ENCODE measurements at regions not wholly inside any gene's neighbourhood (a gene's known extent, or its start where the extent isn't known, plus 50 kb on each side); places are given as distances from the start of the nearest gene placed in this dataset.

DNA sequence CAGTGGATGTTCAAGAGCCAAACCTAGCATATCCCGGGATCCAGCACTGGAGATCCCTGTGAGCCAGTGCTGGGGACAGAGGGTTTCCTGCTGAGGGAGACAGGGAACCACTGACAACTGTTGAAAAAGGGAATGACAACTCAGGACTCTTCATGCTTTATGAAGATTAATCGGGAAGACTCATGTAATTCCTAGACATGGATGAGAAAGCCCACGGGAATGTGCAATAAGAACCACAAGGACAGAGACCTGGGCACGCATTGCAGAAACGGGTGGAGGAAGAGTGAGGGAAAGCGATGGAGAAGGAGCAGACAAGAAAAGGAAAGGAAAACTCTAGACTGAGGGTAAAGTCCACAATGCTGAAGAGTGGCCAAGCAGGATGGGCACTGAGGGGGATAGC is 296.0 kb downstream of the PCNX1 start:
- no peak for DNase-seq

DNA sequence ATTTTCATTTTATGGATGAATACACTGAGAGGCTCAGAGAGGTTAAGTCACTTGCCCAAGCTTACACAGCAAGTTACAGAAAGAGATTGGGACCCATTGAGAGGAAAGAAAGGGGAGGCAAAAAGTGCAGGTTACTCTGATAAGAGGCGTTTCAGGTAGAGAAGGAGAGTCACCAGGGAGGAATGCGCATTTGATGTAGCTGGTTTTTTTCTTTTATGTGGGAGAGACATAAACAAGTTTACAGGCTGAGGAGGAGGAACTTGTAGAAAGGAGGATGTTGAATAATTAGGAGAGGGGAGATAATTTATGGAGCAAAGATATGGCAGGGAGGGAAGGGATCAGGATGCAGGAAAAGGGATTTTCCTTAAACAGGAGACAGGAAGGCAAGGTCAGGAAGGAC is 297.0 kb downstream of the PCNX1 start:
- DNase-seq = no peak

DNA sequence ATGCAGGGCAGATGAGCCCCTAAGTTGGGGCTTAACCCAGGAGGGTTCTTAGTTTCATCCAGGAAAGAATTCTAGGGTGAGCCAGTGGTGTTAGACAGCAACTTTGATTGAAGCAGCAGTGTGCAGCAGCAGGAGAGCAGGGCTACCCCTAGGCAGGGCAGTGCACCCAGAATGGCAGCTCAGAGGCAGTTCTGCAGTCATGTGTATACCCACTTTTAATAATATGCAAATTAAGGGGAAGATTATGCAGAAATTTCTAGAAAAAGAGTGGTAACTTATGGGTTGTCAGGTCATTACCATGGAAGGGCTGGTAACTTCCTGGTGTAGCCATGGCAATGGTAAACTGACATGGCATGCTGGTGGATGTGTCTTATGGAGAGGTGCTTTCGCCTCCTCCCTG is 297.5 kb downstream of the PCNX1 start:
- no peak for DNase-seq

DNA sequence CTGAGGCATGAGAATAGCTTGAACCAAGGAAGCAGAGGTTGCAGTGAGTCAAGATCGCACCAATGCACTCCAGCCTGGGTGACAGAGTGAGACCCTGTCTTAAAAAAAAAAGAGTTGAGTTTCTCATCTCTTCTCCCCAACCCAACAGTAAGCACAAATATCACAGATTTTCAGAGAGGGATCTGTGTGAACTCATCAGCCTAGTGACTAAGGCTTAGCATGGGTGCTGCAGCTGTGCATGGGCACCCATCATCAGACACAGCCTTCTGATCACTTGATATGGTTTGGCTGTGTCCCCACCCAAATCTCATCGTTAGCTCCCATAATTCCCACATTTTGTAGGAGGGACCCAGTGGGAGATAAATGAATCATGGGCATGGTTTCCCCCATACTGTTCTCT is 298.9 kb downstream of the PCNX1 start:
- no peak for DNase-seq

DNA sequence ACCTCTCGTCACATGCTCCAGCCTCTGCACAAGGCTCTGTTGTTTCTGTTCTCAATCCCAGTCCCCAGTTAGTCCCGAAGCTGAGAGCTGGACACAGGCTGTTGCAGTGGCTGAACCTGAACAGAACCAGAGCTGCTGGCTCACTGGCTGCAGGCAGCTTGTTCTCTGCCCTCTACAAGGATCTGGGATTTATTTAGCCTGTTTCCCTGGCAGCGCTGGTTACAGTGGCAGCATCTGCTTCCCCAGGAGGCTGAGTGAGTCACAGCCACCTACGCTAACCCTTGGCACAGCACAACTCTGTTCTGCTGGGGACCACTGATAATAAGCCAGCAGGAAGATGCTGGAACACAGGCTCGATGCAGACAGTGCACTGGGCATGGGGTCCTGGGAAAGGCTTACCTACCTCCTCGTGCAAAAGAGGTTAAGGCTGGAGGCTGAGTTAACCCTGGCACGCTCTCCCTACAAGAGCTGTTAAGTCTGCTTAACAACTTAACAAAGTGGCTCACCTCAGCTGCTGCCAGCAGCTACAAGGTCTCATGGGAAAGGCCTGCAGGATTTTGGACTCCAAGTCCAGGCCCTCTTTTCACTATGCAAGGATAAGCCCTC is 299.6 kb downstream of the PCNX1 start:
- no peak for DNase-seq

DNA sequence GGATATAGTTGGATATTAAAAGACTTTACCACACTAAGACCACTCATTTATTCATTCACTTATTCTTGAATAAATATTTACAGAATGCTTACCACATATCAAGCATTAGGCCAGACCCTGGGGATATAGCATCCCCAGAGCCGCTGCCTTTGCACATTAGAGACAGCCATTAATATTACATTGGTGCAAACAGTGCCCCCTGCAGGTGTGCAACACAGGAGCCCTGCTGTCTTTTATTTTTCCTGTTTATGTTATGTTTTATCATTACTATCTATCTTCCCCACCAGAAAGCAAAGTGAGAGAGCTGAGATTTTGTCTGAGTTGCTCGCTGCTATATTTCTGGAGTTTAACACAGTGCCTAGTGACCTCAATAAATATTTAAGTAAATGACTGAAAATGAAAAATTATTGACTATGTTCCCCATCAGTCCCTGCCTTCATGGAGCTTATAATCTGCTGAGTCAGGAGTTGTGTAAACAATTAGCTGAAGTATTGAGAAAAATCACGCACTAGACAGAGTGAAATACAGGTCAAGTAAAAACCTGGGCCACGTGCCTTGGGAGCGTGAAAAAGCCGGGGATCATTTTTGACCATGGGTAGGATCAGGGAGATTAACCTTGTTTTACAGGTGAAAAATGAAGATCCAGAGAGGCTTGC is 301.6 kb downstream of the PCNX1 start:
- no peak for DNase-seq

DNA sequence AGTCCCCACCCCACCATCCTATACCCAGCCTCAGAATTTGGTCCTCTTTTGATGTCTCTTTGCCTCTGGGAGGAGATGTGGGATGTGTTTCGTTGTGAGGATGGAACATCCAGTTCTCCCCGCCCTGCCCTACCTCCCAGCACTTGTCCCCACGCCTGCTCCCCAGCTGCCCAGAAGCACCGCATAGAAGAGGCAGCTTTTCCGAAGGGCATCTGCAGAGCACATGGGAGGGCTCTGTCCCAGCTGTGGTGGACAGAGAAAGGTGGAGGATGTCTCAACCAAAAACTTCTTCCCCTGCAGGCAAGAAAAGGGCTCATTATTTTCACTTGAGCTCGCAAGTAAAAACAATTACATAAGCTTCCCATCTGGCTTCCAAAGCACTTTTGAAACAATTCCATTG is 302.6 kb downstream of the PCNX1 start:
- DNase-seq = no peak

DNA sequence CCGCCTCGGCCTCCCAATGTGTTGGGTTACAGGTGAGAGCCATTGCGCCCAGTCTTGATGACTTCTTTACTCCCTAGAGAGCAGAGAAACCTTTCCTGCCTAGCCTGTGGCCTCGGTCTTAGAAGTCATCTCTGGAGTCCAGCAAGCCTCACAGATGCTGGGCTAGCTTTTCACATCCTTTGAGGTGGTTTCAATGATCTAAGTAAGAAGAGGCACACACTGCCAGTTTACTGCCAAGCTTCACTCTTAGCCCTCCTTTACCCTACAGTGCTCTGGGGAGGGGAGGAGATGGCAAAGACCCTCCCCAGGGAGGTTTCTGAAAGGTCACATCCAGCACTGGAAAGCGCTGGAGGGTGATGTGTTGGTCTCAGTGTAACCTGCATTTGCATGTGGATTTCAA is 304.8 kb downstream of the PCNX1 start:
- DNase-seq = no peak

DNA sequence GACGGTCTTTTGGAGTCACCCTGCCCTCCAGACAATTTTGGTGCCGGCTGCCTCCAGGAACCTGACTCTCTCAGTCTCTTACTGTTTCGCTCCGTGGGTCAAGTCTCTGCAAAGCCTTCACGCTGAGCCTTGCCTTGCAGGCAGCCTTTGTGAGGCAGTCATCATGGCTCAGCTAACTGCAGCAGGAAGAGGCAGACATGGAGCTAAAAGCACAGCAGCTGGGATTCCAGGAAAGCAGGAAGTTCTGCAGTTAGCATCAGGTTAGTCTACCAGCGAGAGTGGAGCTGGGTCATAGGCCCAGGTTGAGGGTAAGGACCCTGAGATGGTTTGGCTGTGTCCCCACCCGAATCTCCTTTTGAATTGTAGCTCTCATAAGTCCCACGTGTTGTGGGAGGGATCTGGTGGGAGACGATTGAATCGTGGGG is 305.4 kb downstream of the PCNX1 start:
- DNase-seq = no peak

DNA sequence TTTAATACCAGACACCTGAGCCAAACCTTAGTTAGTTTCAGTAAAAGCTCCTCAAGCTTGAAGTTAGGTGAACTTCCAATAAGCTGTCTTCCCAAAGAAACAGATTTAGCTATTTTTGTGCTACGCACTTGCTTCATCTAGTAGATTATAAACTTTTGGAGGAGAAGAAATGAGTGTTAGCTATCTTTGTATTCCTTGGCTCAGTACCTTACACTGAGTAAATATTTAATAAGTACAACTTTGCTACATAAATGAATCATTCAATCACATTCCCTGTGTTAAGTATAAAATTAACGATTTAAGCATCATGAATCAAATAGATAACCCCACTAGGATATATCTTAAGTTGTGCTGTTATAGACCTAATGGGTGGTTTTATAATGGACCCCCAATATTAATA is 307.0 kb downstream of the PCNX1 start:
- no peak for DNase-seq

DNA sequence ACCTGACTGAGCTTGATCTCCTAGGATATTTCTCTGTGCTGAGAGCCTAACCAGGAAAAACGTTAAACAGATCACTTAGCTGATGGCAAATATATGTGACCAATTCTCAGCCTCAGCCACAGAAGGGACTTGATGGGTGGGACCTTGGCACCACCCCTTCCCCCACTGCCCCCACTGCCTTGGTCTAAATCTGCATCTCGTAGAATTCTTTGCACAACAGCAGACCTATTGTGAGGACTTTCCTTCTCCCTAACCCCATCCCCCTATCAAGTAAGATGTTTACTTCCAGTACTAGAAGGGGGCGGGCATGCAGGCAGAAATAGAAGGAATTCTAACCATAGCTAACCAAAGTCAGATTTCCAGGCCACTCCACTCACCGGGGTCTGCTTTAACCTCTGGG is 313.2 kb downstream of the PCNX1 start:
- DNase-seq = no peak

DNA sequence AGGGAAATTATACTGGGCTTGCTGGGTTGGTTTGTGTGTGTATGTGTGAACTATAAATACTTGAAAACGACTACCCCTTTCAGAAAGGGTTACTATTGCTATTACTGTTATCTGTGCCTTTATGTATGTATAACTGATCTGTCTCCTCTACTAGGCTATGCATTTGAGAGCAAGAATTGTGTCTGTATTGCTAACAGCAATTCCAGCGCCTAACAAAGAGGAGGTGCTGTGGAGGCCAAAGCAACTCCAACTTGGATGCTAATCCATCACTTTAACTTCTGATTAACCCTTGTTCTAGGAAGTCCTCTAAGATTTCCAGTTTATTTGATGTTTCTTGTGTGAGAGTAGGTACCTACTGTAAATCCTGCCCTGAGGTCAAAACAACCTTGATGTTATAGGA is 313.9 kb downstream of the PCNX1 start:
- no peak for DNase-seq

DNA sequence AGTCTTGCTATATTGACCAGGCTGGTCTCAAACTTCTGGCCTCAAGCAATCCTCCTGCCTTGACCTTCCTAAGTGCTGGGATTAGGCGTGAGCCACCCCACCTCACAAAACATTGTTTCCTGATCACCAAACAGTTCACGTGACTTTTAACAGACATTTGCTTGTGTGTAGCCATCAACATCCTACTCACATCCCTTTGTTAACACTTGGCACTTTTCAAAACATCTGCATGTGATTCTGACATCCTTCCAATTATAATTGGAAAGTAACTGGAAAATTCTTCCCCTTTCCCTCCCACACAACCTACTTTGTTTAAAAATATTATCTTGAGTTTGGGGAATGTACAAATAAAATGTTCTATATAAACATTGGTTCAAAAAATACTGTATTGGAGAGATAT is 317.9 kb downstream of the PCNX1 start:
- DNase-seq = no peak

DNA sequence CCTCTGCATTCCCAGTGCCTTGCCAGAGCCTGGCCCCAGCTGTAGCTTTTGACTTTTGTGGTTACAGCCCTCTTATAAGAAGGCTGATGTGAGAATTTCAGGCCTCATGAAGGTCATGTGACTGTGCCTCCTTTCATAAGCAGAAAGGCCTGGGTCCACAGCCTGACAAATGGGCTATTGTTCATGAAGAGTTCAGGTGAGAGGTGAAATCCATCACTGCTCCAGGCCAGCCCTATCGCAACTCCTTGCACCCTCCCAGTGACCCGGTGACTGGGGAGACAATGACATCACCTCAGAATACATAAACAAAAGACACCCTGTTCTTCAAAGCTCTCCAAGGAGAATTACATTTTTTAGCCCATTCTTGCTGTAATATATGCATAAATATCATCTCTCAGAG is 321.5 kb downstream of the PCNX1 start:
- no peak for DNase-seq

DNA sequence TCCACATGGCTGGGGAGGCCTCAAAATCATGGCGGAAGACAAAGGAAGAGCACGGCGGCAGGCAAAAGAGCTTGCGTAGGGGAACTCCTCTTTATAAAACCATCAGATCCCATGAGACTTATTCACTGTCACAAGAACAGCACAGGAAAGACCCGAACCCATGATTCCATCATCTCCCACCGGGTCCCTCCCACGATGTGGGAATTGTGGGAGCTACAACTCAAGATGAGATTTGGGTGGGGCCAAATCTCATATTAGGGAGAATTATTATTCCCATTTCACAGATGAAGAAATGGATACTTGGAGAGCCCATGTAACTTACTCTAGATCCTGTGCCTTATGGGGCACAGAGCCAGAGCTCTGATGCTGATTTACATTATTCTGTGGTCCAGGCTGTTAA is 322.6 kb downstream of the PCNX1 start:
- DNase-seq = no peak

DNA sequence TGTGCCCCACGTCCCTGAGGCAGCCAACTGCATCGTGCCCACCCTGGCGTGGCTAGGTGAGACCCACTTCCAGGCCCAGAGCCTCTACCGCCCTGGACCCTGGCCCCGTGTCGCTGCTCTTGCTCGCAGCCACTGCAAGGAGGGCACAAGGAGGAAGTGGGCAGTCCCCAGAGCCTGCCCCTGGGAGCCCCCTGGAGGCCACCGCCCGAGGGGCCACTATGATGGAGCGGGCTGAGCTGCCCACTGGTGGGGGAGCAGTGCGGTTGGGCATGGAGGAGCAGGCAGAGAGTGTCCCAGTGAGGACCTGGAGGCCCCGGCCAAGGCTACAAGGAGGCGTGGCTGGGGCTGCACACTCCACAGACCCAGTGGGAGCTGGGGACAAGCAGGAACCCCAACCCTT is 323.6 kb downstream of the PCNX1 start:
- DNase-seq = no peak

DNA sequence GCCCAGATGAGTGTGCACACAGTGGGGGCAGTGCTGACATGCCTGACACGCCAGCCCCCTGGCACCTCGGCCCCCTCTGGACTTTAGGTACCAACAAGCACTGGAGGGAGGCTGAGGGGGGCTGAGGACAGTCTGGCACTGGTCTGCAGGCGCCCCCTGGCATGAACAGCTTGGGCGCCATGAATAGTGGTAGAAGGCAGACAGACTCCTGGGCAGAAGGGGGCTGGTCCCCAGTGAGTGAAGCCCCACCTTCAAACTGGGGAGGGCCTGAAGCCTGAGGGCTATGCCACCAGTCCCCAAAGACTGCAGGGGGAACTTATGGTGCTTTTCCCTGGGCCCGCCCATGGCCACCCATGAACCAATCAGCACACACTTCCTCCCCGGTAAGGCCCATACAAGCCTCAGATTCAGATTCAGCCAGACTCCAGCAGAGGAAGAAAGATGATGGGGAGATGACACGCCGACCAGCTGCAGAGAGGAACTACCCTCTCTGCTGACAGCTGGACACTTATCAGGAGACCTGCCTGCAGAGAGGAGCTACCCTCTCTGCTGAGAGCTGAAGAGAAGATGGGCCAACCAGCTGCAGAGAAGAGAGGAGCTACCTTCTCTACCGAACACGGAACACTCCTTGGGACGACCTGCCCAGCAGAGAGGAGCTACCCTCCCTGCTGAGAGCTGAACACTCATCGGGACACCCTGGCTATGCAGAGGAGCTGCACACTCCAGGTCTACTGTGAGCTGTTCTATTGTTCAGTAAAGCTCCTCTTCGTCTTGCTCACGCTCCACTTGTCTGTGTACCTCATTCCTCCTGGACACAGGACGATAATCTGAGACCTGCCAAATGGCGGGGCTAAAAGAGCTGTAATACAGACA is 324.5 kb downstream of the PCNX1 start:
- DNase-seq = peak; percentile 47 to 55

DNA sequence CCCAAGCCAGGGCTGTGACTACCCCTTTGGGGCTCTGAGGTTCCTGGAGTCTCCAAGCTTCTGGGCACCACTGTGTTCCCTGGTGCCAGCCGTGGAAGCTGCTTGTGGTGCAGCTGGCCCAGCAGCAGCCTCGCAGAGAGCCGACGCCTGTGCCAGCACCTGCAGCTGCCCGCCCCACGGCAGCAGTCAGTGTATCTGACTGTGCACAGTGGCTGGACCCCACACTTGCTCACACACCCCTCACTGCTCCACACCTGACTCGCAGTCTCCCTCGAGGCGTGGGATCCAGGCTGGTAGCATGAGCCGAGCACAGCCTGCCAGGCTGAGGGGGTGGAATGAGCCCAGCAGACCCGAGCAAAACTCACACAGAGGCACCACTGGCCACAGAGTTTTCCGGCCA is 325.2 kb downstream of the PCNX1 start:
- no peak for DNase-seq

DNA sequence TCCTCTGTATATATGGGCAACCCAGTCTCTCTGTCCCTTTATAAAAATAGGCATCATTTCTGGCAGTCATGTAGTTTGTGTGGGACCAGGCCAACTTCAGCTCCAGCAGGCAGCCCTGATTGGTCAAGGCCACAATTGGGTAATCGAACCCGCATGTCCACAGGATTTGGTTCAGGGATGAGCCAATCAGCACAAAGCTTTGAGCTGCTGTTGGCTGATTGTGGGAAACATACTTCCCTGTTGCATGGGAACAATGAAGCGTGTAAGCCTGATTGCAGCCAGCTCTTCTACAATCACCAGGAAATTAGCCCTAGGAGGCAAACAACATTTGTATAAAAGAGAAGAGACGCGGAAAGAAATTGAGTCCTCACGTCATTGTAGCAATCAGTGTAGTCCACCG is 328.6 kb downstream of the PCNX1 start:
- DNase-seq = no peak

DNA sequence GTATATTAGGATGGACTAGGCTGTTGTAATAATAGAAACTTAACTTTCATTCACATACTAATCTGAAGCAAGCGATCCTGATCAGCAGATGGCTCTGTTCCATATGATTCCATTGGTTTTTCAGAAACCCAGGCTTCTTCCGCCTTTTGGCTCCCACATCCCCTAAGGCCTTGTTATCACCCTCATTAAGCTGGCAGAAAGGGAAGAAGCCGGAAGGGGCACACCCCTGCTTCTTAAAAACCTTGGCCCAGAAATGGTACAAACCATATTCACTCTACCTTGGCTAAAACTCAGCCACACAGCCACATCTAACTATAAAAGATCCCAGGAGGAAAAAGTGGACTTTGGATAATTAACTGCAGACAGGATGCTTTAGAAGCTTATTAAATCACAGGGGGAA is 329.2 kb downstream of the PCNX1 start:
- DNase-seq = no peak

DNA sequence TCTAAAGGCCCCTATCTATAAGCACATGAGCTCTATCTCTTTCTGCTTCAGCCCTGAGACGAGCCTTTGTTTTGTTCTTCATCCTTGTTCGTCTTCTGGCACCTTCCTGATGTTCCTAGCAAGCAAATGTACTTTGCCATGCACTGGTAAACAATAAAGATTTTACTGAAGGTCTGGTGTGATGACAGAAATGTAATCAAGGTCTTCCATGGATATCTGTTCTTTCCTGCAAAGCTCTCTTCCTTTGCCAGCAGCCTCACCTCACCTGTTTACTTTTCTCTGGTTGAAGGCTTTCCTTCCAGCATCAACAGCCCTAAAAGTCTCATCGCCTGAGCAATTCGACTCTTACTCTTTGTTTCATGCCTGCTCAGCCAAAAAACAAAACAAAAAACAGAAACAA is 330.3 kb downstream of the PCNX1 start:
- DNase-seq = no peak

DNA sequence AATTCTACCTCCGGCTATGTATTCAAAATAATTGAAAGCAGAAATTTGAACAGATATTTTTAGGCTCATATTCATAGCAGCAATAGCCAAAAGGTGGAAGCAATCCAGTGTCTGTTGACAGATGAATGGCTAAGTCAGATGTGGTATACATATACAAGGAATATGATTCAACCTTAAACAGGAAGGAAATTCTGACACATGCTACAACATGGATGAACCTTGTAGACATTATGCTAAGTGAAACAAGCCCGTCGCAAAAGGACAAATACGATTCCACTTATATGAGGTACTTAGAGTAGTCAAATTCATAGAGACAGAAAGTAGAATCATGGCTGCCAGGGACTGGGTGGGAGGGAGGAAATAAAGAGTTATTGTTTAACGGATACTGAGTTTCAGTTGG is 331.6 kb downstream of the PCNX1 start:
- no peak for DNase-seq

DNA sequence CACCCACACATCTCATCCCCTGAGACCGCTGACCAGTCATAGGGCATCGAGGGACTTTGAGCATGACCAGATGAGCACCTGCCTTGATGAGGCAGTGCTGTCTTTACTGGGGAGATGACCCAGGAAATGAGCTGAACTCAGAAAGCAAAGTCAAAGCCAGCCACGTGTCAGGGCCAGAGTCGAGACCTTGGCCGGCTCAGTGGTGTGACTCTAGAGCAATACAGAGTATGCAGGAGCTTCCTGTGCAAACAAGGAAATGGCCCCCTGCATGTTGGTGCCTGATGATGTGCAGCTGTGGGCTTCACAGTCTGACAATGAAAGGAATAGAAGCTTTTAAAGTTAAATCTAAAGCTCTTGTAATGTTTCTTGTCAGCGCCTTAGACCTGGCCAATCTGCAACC is 332.9 kb downstream of the PCNX1 start:
- no peak for DNase-seq

DNA sequence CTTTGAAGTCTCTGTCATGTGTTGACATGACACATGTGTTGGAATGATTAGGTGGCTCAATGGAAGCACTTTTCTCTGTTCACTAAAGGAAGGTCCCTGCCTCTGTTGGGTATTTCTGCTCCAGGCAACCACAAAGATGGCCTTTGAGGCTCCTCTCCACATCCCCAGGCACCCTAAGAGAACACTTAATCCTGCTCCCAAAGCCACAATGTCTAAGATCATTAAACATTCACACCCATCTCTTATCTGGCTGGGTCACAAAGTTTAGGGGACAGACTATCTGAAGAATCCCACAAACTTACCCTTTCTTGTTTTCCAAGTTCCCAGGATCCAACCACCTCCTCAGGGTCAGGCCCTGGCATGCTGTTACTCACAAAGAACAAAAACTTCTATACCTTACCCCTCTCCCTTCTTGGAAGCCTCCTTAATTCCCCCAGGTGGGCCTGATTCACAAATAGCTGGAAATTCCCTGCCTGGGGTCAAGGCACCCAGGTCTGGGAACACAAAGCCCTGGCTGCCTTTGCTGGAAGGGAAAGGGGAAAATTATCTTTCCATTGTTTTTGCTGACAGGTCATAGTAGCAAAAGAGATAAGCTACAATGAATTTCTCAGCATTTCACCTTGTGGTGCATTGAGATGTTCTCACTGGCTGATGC is 333.7 kb downstream of the PCNX1 start:
- no peak for DNase-seq
